HL-60 (cell line): ENCODE measurements at regions not wholly inside any gene's neighbourhood (a gene's known extent, or its start where the extent isn't known, plus 50 kb on each side); places are given as distances from the start of the nearest gene placed in this dataset.

ENCODE experiments used
- DNase-seq, 2 experiments: peaks; one replicate each; pipeline ENCODE4 v3.0.0-alpha.2; 2010 to 2020; ENCODE audit warnings: low read depth in 1 of 2, low spot score in 1 of 2
- H3K27ac ChIP-seq: fragments of 250-450 bp; sonication (Bioruptor Pico); replicated peaks from 2 replicates; pipeline ENCODE4 v1.5.1; 2020; ENCODE audit warnings: mild to moderate bottlenecking, moderate library complexity
- H3K27me3 ChIP-seq: fragments of 250-450 bp; sonication (Bioruptor Pico); 2 replicates; pipeline ENCODE4 v1.5.1; 2021; ENCODE audit warnings: mild to moderate bottlenecking, moderate library complexity; ENCODE audit not compliant: insufficient read depth, poor library complexity, severe bottlenecking
- H3K4me3 ChIP-seq: replicated peaks from 2 replicates; pipeline ENCODE4 v1.5.1; 2011; ENCODE audit warnings: mild to moderate bottlenecking, control low read depth, low read length; ENCODE audit not compliant: insufficient read depth
- CTCF ChIP-seq: IDR thresholded peaks from one replicate; pipeline ENCODE4 v1.5.1; 2011; ENCODE audit warnings: low read length, control low read depth, inconsistent platforms; ENCODE audit not compliant: insufficient read depth
- GABPA ChIP-seq: IDR thresholded peaks from 2 replicates; pipeline ENCODE4 v1.6.1; 2012; ENCODE audit warnings: low read depth
- POLR2AphosphoS5 ChIP-seq: IDR thresholded peaks from 2 replicates; pipeline ENCODE4 v1.6.1; 2012; ENCODE audit warnings: low read depth
- SPI1 ChIP-seq: IDR thresholded peaks from 2 replicates; pipeline ENCODE4 v1.6.1; 2012; ENCODE audit warnings: low read depth, mild to moderate bottlenecking, borderline replicate concordance
- TF ChIP-seq, protein P1 (sequence below): IDR thresholded peaks from 2 replicates; pipeline ENCODE4 v1.6.1; 2012; ENCODE audit warnings: low read depth; ENCODE audit not compliant: insufficient replicate concordance

DNA sequence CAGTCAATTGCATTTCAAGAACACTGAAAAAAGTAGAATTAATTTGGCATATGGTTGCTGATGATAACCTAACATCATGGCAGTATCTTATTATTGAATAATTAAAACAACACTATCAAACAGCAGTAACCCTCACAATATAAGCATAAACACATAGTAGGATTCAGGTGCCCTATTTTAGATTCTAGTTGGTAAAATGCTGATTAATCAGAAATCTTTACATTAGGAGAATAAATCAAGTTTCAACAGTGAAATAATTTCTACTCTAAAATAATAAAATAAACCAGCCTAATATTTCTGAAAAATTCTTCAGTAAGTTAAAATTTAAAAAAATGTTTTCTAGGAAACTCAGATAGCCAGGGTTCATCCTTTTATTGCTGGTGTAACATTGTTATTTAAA is 76.4 kb upstream of the NUDT12 start:
- Histone ChIP-seq H3K27ac (no peak overlapping the region), H3K27me3 (no peaks in the 10 kb centered on the region), H3K4me3 (no peak overlapping the region)
- no peak for DNase-seq
- TF ChIP-seq SPI1, result no peak
- no peak for TF ChIP-seq POLR2AphosphoS5
- TF ChIP-seq, protein P1, sequence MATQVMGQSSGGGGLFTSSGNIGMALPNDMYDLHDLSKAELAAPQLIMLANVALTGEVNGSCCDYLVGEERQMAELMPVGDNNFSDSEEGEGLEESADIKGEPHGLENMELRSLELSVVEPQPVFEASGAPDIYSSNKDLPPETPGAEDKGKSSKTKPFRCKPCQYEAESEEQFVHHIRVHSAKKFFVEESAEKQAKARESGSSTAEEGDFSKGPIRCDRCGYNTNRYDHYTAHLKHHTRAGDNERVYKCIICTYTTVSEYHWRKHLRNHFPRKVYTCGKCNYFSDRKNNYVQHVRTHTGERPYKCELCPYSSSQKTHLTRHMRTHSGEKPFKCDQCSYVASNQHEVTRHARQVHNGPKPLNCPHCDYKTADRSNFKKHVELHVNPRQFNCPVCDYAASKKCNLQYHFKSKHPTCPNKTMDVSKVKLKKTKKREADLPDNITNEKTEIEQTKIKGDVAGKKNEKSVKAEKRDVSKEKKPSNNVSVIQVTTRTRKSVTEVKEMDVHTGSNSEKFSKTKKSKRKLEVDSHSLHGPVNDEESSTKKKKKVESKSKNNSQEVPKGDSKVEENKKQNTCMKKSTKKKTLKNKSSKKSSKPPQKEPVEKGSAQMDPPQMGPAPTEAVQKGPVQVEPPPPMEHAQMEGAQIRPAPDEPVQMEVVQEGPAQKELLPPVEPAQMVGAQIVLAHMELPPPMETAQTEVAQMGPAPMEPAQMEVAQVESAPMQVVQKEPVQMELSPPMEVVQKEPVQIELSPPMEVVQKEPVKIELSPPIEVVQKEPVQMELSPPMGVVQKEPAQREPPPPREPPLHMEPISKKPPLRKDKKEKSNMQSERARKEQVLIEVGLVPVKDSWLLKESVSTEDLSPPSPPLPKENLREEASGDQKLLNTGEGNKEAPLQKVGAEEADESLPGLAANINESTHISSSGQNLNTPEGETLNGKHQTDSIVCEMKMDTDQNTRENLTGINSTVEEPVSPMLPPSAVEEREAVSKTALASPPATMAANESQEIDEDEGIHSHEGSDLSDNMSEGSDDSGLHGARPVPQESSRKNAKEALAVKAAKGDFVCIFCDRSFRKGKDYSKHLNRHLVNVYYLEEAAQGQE, result no peak
- no peak for TF ChIP-seq GABPA
- no peak for TF ChIP-seq CTCF

GRCh38 chr5:103624675-103625074 is 62.1 kb upstream of the NUDT12 start:
- H3K27ac ChIP-seq, result no peak overlapping the region
- no peaks in the 10 kb centered on the region for H3K27me3 ChIP-seq
- DNase-seq, result no peak
- no peak overlapping the region for H3K4me3 ChIP-seq
- TF ChIP-seq SPI1, result no peak
- TF ChIP-seq, protein P1, result no peak
- TF ChIP-seq POLR2AphosphoS5, result no peak
- no peak for TF ChIP-seq CTCF
- no peak for TF ChIP-seq GABPA

DNA sequence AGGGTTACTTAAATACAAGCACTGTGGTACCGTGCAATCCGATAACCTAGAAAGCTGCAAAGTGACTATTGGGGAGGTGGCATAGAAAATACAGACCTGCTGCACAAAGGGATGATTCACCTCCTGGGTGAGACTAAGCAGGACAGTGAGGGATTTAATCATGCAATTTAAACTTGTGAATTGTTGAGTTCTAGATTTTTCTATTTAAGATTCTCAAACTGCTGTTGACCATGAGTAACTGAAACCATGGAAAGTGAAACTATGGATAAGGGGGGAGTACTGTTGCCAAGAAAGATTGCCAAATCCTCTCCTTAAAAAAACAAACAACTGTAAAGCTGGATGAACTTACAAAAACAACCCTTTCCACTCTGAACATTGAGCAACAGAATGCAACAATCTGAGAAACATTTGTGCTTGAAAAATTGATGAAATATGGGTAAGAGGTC is 61.5 kb upstream of the NUDT12 start:
- DNase-seq, result no peak
- no peak overlapping the region for H3K27ac ChIP-seq
- no peaks in the 10 kb centered on the region for H3K27me3 ChIP-seq
- H3K4me3 ChIP-seq, result no peak overlapping the region
- no peak for TF ChIP-seq GABPA

GRCh38 chr5:103623425-103623824 is 60.8 kb upstream of the NUDT12 start:
- Histone ChIP-seq H3K27ac (no peak overlapping the region), H3K27me3 (no peaks in the 10 kb centered on the region)

More at GRCh38 chr5:103623425-103623824, 60.8 kb upstream of the NUDT12 start:
- no peak overlapping the region for H3K4me3 ChIP-seq
- no peak for DNase-seq
- TF ChIP-seq GABPA (no peak), CTCF (no peak)
- TF ChIP-seq, protein P1, result no peak
